Effector CD8-positive, alpha-beta T cell (primary cell): ENCODE measurements at regions not wholly inside any gene's neighbourhood (a gene's known extent, or its start where the extent isn't known, plus 50 kb on each side); places are given as distances from the start of the nearest gene placed in this dataset.

Experiments used
- DNase-seq: peaks from one replicate; lab custom pipeline; 2025; lab: John Stamatoyannopoulos, UW

GRCh38 chr2:144242311-144242710, 277.6 kb downstream of the ZEB2 start:
- DNase-seq, result no peak

- DNase-seq, result no peak
Measured at GRCh38 chr2:144241801-144242200, 278.1 kb downstream of the ZEB2 start.

GRCh38 chr2:144240656-144241339, 279.1 kb downstream of the ZEB2 start:
- no peak for DNase-seq

GRCh38 chr2:144239726-144240125, 280.2 kb downstream of the ZEB2 start:
- no peak for DNase-seq

GRCh38 chr2:144239306-144239705, 280.6 kb downstream of the ZEB2 start:
- no peak for DNase-seq

- DNase-seq, result no peak
Measured at GRCh38 chr2:144237830-144238627, 281.9 kb downstream of the ZEB2 start.

GRCh38 chr2:144237108-144237507, 282.8 kb downstream of the ZEB2 start:
- no peak for DNase-seq

GRCh38 chr2:144235050-144235449, 284.9 kb downstream of the ZEB2 start:
- no peak for DNase-seq

GRCh38 chr2:144234542-144234871, 285.4 kb downstream of the ZEB2 start:
- DNase-seq, result no peak

- no peak for DNase-seq
Measured at GRCh38 chr2:144233733-144234541, 286.0 kb downstream of the ZEB2 start.

GRCh38 chr2:144233317-144233716, 286.6 kb downstream of the ZEB2 start:
- DNase-seq, result no peak

GRCh38 chr2:144230448-144231085, 289.4 kb downstream of the ZEB2 start:
- DNase-seq, result no peak

- DNase-seq, result no peak
Measured at GRCh38 chr2:144230033-144230432, 289.9 kb downstream of the ZEB2 start.

- no peak for DNase-seq
Measured at GRCh38 chr2:144229296-144229695, 290.6 kb downstream of the ZEB2 start.

- DNase-seq, result no peak
Measured at GRCh38 chr2:144227427-144228105, 292.4 kb downstream of the ZEB2 start.

- no peak for DNase-seq
Measured at GRCh38 chr2:144225076-144225475, 294.8 kb downstream of the ZEB2 start.

- no peak for DNase-seq
Measured at GRCh38 chr2:144224472-144224871, 295.4 kb downstream of the ZEB2 start.

- DNase-seq, result no peak
Measured at GRCh38 chr2:144219979-144220378, 299.9 kb downstream of the ZEB2 start.

GRCh38 chr2:144217853-144218633, 301.9 kb downstream of the ZEB2 start:
- DNase-seq, result no peak

- no peak for DNase-seq
Measured at GRCh38 chr2:144215701-144216675, 303.9 kb downstream of the ZEB2 start.
